GM19452 (cell line): ENCODE measurements at regions not wholly inside any gene's neighbourhood (a gene's known extent, or its start where the extent isn't known, plus 50 kb on each side); places are given as distances from the start of the nearest gene placed in this dataset.

Experiments used
- ATAC-seq: cut with Tn5 transposase; IDR thresholded peaks from one replicate; pipeline ENCODE4 v1.9.1; 2021; ENCODE audit not compliant: unreplicated experiment

DNA sequence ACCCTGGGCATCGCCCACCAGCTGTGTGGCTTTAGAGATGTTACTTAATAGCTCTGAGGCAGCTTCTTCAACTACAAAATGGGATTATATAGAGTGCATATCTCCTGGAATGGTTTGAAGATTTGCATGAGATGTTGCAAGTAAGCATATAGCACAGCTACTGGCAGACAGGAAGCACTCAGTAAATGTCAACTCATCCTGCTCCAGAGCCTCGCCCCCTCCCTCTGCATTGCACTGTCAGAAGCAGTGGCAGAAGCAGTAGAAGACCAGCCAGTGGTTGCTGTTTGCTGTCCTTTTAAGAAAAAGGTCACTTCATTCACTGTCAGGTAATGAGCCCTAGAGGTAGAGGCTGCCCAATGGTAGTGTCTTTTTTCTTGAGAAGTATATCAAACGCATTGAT lies 180.0 kb upstream of the GHITM start:
- ATAC-seq: no peak

DNA sequence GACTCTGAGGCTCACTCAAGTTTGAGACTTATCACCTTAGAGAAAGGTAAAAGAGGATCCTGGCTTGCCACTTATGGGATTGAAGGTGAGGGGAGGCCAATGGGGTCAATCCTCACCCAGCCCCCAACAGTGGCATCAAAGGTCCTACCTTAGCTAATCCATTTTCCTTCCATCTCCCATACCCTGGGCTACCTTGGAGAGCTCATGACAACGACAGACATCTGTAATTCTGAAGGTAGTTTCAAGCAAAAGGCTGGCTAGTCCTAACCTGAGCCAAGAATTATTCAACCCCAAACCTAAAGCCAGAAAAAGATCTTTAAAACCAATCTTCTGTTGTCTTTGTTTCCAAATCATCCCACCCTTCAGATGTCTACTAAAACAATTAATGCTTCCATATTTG lies 179.2 kb upstream of the GHITM start:
- ATAC-seq: no peak

DNA sequence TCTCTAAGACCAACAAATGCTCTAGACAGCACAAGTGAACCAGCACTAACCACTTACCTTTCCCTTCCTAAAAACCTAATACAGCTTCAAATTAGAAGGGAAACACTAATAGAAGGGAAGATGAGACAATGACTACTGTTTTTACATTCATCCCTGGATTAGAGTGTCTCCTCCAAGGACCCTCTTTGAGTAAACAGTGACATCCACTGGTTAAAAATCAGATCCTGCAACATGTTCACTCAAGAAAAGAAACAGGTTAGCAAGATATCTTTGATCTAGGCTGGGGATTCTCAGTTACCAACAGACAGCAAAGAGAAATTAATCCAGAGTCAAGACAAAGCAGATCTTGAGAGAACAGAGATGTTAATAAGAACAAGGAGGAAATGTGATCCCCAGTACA lies 177.7 kb upstream of the GHITM start:
- ATAC-seq: no peak

DNA sequence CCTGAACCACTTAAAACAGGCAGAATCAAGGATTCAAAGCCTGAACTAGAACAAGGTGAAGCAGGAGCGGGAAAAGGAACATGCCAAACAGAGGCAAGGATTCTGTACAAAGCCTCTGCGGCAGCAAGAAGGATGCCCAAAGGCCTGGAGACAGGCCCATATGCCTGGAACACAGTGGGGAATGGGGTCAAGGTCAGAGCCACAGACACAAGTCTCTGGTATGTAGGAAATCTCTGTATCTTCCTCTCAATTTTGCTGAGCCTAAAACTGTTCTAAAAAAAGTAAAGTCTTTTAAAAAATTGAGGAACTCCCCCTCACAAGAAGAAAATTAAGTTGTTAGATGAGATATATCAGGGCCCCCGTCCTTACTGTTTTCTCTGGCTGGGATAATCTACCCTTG lies 175.9 kb upstream of the GHITM start:
- no peak for ATAC-seq

DNA sequence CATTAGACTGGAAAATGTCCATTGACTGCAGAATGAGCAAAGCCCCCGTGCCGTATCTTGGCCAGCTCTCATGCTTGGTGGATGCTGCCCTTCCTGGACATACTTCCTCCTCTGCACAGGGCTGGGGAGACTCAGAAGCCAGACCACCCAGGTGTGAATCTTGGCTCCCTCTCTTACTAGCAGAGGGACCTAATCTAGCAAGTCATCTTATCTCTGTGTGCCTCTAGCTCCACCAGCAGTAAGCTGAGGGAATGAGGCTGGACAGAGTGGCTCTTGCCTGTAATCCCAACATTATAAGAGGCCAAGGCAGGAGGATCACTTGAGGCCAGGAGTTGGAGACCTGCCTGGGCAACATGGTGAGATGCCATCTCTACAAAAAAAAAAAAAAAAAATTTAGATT lies 173.8 kb upstream of the GHITM start:
- no peak for ATAC-seq

DNA sequence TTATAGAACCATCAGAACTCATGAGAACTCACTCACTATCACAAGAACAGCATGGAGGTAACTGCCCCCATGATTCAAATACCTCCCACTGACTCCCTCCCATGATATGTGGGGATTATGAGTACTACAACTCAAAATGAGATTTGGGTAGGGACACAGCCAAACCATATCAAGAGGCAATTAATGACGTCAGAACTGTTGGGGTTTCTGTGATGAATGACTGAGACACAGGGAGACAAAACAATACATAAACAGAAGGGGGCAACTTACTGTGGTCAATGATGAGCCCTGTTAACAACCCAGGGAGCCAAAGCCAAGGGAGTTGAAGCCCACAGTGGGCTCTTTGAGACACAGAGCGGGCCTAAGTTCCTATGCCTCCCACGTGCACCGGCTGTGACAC lies 171.3 kb upstream of the GHITM start:
- ATAC-seq: no peak

DNA sequence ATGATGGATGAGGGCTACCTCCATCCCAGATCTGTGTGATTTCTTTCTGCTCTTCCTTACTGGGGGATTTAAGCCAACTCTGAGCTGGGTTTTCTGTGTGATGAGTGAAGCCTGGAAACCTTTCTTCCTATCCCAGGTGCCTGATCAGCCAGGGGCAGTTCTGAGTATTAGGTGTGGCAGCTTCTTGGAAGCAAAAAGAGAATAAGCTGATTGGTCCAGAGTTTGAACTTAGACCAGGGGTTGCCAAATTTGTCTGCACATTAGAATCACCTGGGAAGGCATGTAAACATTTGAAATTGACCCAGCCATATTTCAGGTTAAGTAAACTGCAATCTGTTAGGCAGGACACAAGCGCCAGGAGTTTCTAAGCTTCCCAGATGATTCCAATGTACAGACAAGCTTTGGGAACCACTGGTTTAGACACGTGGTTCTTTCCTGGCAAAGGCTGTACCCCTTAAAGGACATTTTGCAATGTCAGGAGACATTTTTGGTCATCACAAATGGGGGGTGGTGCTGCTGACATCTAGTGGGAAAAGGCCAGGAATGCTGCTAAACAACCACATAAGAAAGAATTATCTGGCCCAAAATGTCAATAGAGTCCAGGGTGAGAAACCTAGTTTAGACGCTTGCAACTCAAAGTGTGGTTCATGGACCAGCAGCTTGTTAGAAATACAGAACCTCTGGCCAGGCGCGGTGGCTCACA lies 160.5 kb upstream of the GHITM start:
- ATAC-seq: no peak

DNA sequence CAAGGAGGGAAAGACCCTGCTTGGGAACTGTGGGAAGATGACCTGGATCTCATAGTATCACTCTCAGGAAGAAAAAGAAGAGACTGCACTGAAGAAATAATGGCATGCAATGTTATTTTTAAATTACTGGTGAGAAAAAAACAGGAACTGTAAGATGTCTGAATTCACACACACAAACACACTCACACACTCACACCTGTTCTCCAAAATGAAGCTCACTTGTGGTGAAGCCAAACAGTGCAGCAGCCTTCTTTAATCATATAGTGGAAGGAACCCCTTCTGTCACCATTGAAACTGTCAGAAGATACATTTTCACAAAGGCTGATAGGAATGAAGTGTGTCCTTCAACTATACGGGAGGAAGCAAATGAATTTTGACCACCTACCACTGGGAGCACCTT lies 156.5 kb upstream of the GHITM start:
- ATAC-seq: no peak

DNA sequence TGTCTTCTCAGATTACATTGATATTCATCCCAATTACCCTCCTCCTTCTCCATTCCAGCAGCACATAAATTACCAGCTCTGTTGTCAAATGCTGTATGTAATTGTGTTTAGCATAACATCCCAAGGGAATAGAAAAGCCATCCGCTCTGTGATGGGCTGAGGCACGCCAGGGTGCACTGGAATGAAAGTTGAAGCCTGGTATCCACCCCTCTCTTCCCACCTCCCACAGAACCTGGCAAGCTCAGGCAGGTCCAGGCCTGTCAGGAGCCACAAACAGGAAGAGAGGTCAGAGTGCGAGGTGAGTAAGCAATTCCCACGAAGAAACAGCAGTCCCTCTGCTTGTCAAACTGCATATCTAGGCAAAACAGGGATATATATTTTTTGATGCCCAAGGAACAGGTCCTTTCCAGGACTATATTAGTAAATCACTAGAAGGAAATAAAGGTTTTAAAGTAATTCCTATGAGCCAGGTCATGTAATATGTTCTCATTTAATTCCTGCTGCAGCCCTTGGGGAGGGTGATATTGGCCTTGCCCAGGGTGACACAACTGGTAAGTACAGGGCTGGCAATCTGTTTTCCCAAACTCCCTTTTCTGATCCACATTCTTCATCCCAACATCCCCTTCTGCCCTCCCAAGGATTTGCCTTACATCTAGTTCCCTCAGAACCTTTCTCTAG lies 155.6 kb upstream of the GHITM start:
- ATAC-seq: no peak

DNA sequence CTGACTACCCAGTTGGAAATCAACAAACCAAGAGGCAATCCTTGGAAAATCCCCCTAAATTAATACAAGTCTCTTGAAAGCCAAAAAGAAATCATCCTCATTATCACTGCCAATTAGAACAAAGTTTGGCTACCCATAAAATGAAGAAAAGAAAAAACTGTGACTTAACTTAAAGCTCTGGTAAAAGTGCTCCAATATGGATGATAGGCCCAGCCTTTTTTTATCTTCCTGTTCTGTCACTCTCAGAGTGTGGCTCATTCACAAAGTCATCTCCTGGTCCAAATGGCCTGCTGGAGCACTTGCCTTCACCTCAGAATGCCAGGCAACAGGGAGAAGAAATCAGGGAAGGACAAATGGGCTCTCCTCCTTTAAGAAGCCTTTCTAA lies 155.1 kb upstream of the GHITM start:
- no peak for ATAC-seq

DNA sequence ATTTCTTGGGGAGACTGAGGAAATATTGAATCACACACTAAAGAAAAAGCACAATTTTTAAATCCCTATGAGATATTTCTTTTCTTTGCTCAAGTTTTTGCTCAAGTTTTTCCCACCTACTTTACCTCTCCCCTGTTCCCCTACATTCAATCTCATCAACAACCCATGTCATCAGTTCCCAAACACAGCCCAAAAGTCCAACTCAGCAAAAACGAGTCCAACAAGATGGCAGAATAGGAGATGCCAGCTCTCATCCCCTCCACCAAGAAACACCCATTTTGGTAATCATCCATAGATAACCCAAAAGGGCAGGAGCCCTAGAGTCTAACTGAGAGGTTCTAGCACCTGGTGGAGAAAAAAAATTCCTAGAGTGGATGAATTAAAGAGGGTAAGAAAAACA lies 152.5 kb upstream of the GHITM start:
- no peak for ATAC-seq

DNA sequence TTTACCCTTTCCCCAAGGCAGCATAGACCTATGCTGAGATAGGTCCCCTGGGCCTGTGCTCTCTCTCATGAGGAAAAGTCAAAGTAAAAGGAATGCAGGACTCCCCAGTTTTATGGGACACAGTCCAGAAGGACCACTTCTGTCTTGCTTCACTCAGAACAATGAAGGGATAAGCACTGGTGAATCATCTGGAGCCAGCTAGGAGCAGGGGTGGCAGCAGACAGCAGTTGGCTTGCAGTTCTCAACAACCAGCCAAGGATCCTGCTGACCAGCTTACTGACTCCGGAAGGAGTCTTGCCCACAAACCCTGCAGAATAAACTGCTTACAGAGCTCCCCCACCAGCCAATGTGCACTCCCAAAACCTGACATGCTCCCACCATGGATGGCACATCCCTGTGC lies 152.1 kb upstream of the GHITM start:
- ATAC-seq: no peak

DNA sequence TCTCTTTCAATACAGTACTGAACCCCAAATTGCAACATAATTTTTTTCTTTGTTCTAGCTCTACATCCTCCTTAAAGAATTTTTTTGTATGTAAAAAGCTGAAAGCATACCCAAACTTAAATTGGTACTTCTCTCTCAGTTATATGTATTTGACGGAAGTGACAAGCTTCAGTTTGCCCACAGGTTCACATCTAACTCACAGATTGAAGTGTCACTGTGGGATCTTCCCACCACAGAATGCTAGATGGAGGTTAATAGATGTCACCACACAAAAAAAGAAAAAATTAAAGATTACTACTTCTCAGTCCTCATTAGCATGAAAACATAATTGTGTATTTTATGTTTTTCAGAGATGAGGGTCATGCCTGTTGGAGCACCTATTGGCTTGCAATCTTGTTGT lies 150.9 kb upstream of the GHITM start:
- ATAC-seq: no peak

DNA sequence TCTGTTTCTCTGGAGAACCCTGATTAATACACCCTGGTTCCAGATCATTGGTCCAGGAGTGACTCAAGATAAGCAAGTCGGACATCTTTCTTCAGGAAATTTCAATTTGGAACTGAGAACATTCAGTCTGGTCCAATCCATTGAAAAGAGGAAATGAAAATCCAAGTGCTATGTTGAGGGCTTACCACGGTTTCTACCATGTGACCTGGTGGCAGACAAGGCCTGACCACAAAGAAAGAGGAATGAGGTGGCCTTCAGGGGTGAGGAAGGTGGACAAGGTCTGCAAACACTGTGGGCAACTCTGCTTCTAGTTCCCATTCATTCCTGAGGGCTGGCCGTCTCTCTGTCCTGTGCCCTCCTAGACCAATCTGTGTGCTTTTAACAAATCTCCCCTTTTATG lies 149.2 kb upstream of the GHITM start:
- ATAC-seq: peak; percentile 93

DNA sequence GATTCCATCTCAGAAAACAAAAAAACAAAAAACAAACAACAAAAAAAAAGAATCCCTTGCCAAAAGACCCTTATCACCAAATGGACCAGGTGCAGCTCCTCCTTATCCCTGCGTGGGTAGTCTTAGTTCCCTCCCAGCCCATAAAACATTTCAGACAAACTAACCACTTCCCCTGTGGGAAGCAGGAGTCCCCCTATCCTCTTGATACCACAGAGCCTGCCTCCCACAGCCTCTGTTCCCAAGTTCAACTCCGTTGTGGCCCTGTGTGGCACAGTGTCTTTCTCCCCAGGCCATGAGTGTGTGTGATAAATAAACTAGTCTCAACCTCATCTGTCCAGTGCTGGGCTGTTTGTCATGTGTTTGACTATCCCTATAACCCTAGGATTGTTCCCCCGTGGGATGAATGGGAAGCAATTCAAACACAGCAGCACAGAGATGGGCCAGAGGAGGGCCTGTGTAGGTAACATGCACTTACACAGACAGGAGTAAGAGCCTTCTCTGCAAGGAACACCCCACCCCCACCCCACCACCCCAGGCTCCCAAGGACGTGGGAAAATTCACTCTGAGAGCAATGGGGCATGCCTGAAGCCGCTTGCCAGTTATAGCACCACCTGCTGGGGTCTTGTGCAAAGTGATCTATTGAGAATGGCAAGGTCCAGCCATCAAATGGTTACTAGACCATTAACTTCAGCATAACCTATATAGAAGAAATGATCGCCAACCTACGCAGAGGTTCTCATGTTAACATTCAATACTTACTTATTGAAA lies 147.1 kb upstream of the GHITM start:
- no peak for ATAC-seq

DNA sequence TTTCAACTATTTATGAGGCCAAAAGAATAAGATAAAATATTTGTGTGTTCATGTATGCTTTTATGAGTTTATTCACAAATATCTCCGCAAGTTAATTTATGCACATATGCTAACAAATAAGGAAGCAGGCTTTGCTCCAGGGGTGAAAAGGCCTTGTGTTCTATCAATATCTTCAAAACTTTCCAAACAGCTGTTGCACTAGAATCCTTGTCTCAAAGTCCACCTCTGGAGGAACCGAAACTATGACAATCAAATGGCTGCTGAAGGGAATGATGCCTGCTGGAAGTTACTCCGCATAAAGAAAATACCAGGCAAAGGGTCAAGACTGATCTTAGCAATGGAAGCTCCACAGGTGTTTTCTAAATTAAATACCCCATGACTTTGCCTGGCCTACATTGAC lies 145.0 kb upstream of the GHITM start:
- ATAC-seq: no peak

DNA sequence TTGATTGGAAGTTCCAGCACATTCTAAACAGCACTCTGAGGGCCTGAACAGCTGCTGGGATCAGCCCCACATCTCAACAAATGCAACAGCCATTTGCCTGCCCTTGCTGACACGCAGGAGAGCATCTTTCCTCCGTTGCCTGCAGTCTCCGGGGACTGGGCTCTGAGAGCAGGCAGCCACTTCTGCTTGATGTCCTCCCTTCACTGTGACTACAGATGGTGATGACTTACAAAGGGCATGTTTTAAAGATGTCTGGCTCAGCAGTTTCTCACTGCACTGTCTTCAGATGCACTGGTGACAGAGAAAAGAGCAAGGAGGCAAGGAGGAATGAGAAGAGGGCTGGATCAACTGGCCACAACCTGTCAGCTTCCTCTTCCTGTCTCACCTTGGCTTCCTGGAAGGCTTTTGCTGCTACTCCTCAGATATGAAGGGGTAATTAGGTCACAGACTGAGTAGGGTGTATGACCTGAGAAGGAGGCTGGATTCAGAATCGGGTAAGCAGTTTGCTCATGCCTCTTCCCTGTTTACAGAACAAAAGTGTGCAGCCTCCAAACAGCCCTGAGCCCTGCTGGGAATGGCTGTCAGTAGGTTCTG lies 143.5 kb upstream of the GHITM start:
- ATAC-seq: no peak

DNA sequence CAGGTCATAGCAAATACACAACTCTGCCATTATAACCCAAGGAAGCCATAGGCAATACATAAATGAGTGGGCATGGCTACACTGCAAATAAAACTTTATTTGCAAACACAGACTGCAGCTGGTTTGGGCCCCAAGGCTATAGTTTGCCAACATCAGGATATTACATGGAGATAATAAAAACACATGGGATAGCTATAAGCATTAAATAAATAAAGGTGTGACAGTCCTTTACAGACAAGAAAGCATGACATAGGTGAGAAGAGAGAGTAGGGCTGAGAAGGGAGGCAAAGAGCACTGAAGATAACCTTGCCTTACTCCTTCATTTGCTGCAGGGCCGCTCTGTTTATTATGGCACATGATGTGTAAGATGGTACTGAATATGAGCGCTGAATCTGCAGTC lies 135.1 kb upstream of the GHITM start:
- ATAC-seq: no peak

DNA sequence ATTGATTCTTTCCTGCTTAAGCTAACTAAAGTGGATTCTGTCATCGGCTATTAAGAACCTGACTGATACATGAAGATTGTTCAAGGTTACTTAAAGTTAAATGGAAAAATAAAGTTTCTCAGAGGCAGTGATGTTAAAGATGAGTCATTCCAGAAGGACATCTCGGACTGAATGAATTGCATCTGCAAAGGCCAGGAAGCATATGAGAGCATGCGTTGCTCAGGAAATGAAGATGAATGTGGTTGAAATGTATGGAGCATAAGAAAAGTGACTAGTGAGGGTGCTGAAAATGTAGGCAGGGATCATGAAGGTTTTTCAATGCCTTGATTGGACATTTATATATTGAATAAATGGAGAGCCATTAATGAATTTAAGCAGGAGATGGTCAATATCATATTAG lies 133.9 kb upstream of the GHITM start:
- no peak for ATAC-seq

DNA sequence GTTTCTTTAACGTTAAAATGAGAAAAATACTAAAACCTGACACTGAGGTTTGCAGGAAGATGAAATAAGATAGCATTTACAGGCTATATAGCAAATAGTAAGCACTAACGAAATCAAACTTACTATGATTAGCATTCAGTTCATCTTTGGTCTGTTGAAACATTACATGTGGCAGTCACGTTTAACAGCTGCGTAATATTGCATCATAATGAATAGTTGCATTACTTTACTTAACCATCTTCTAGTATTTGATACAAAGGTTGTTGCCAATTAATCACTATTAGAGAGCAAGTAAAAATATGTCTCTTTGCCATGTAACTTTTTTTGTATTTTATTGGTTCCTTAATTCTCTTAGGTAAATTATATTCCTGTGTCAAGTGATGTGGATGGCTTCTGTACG lies 131.8 kb upstream of the GHITM start:
- ATAC-seq: no peak

DNA sequence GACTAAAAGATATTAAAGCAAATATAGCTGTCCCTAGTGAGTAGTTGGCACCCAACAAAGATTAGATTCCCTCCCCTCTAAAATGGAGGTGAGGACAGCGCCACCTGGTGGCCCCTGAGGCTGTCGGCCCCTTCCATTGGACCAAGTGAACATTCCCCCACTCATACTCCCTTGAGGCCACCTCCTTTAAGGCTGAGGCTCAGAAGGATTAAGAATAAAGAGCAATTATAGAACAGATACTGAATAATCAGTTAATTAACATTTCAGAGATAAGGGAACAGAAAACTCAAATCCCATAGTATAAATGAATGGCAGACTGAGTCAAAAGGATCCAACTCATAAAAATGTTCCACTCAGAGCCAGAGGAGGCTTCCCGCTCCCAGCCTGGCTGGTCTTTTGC lies 130.4 kb upstream of the GHITM start:
- ATAC-seq: no peak

DNA sequence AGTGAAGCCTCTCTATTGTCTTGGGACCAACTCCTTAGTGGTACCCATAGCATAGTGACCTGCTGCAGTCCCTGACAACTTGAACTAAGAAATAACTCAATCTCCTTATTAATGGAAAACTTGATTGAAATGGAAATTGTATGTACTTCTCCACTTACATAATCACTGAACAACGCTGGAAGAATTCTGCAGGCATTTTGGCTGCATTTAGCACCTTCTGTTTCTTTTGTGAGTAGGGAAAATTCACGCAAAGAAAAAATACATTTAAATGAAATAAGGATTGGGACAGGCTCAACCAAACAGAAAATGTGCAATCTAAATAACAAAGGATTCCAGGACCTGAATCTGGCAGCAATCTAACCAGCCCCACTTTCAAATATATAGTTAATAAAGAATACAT lies 126.9 kb upstream of the GHITM start:
- ATAC-seq: no peak
